WERI-Rb-1 (cell line): ENCODE measurements at regions not wholly inside any gene's neighbourhood (a gene's known extent, or its start where the extent isn't known, plus 50 kb on each side); places are given as distances from the start of the nearest gene placed in this dataset.
A peak's percentile ranks its signal among the peaks of the same experiment; 100 is the strongest.
"Not testable (repeated sequence)": the region's sequence is repeated elsewhere in the genome, so short reads cannot be mapped to it uniquely, and the experiment has no call there.

Source experiments
- DNase-seq: peaks from one replicate; pipeline ENCODE4 v3.0.0-alpha.2; 2020
- H3K27ac ChIP-seq: fragments of 250-450 bp; sonication (Bioruptor Pico); 2 replicates; pipeline ENCODE4 v1.5.1; 2020; ENCODE audit warnings: mild to moderate bottlenecking, moderate library complexity
- H3K27me3 ChIP-seq: fragments of 250-450 bp; sonication (Bioruptor Pico); 2 replicates; pipeline ENCODE4 v1.5.1; 2021; ENCODE audit warnings: mild to moderate bottlenecking, low read depth, moderate library complexity; ENCODE audit not compliant: insufficient read depth, severe bottlenecking
- H3K36me3 ChIP-seq: fragments of 250-450 bp; sonication (Bioruptor Pico); 2 replicates; pipeline ENCODE4 v1.5.1; 2020; ENCODE audit warnings: mild to moderate bottlenecking, moderate library complexity
- H3K4me3 ChIP-seq: 2 replicates; pipeline ENCODE4 v1.5.1; 2011; ENCODE audit warnings: low read depth, mild to moderate bottlenecking, control low read depth, low read length
- H3K9me3 ChIP-seq: fragments of 250-450 bp; sonication (Bioruptor Pico); 2 replicates; pipeline ENCODE4 v1.5.1; 2021; ENCODE audit warnings: mild to moderate bottlenecking, moderate library complexity; ENCODE audit not compliant: severe bottlenecking
- CTCF ChIP-seq: IDR thresholded peaks from 2 replicates; pipeline ENCODE4 v1.5.1; 2011; ENCODE audit warnings: low read depth, mild to moderate bottlenecking, control low read depth, inconsistent platforms, low read length

DNA sequence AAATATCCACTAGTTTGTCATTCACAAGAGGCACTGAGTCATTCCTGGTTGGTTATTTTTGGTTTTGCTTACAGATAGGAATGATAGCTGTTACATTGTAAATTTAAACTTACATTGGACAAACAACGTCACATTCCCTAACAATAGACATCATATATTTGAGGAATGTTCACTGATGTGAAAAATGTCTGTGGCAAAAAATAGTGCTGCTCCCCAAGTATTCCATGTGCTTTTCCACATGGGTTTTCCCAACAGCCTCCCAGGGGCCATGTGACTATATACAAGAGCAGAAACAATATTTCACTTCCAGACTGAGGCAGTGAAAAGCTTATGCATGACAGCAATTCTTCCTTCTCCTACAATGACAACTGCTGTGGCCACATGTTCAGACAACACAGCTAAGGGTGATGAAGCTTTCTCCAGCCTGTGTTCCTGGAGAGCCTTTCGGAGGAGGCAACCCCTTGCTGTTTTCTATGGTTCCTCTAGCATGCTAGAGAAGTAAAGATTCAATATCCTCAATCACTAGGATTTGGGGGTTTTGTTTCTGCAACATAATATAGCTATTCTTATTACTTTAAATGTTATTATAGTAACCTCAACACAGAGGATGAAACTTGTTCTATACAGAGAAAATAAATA, 202.7 kb downstream of the PTH2R start:
- Histone ChIP-seq H3K9me3 (peaks cover 8% of the 10 kb centered on the region), H3K4me3 (no peak overlapping the region), H3K27ac (peak overlapping the region; percentile 79), H3K27me3 (no peaks in the 10 kb centered on the region), H3K36me3 (no peaks in the 10 kb centered on the region)
- no peak for DNase-seq
- no peak for TF ChIP-seq CTCF

GRCh38 chr2:208615675-208616074, 209.1 kb downstream of the PTH2R start:
- not testable (repeated sequence) for DNase-seq, H3K27ac ChIP-seq, H3K36me3 ChIP-seq, H3K4me3 ChIP-seq, H3K27me3 ChIP-seq, H3K9me3 ChIP-seq

GRCh38 chr2:208618220-208618619, 211.6 kb downstream of the PTH2R start:
- no peak overlapping the region for H3K27ac ChIP-seq
- DNase-seq: no peak
- TF ChIP-seq CTCF: no peak
- H3K4me3 ChIP-seq: no peak overlapping the region
- H3K36me3 ChIP-seq: no peaks in the 10 kb centered on the region
- H3K9me3 ChIP-seq: no peaks in the 10 kb centered on the region
- H3K27me3 ChIP-seq: no peaks in the 10 kb centered on the region

DNA sequence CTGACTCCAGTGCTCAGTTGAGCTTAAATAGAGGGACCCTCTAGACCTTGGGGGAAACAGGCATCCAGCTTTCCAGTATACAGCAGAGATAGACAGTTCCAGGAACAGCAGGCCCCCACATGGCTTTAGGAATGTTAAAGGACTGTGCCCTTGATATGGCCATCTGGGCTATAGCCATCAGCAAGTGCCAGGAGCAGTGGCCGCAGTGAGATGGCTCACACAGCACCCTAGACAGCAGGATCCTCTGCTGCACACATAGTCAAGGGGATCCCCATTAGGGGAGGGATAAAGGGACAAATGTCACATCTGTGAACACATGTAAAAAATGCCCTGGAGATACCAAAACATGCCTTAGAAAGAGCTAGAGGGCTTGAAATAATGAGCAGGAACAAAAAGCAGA, 213.4 kb downstream of the PTH2R start:
- H3K36me3 ChIP-seq: no peaks in the 10 kb centered on the region
- H3K27ac ChIP-seq: no peak overlapping the region
- no peaks in the 10 kb centered on the region for H3K27me3 ChIP-seq
- H3K9me3 ChIP-seq: no peaks in the 10 kb centered on the region
- no peak for DNase-seq
- H3K4me3 ChIP-seq: no peak overlapping the region
- TF ChIP-seq CTCF: no peak

DNA sequence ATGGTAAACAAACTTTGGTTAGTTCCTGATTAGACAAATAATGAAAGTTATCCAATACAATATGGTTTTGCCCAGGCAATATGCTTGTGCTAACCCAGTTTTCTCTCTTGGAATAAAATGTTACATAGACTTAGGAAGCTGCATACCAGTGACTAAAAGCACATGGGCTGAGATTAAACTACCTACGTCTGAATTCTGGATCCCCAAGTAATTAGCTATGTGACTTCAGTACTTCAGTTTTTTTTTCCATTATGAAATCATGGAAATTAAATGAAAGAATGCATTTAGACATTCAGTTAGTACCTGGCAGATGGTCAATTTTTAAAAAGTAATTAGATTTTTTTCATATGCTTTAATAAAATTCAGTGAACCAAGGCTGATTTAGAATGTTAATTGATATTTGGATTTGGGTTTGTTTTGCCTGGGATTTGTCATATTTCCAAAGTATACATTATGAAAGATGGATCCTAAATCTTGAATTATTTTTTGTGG, 213.9 kb downstream of the PTH2R start:
- TF ChIP-seq CTCF: no peak
- no peaks in the 10 kb centered on the region for H3K36me3 ChIP-seq
- no peaks in the 10 kb centered on the region for H3K9me3 ChIP-seq
- H3K27ac ChIP-seq: no peak overlapping the region
- H3K27me3 ChIP-seq: no peaks in the 10 kb centered on the region
- no peak for DNase-seq
- no peak overlapping the region for H3K4me3 ChIP-seq

GRCh38 chr2:208627110-208627884, 220.7 kb downstream of the PTH2R start:
- Histone ChIP-seq H3K27me3 (no peaks in the 10 kb centered on the region), H3K4me3 (no peak overlapping the region), H3K36me3 (no peaks in the 10 kb centered on the region), H3K27ac (no peak overlapping the region), H3K9me3 (no peaks in the 10 kb centered on the region)
- DNase-seq: no peak
- TF ChIP-seq CTCF: no peak
